Esophagus muscularis mucosa (tissue), 3 donors: ENCODE measurements at regions not wholly inside any gene's neighbourhood (a gene's known extent, or its start where the extent isn't known, plus 50 kb on each side); places are given as distances from the start of the nearest gene placed in this dataset.

Experiments
- EP300 ChIP-seq: sonication (generic); formaldehyde crosslinking; IDR thresholded peaks from one replicate; pipeline ENCODE4 v1.6.1; 2017; ENCODE audit warnings: antibody characterized with exemption
- TF ChIP-seq, protein P1 (sequence below), 3 experiments: fragments of 200-600 bp in 2 of 3; fragments of 450-650 bp in 1 of 3; sonication (generic) in 2 of 3; IDR thresholded peaks; one replicate each; pipeline ENCODE4 v1.5.1; 2017 to 2019; ENCODE audit warnings: antibody characterized with exemption in 3 of 3, mild to moderate bottlenecking in 2 of 3, moderate library complexity in 1 of 3

DNA sequence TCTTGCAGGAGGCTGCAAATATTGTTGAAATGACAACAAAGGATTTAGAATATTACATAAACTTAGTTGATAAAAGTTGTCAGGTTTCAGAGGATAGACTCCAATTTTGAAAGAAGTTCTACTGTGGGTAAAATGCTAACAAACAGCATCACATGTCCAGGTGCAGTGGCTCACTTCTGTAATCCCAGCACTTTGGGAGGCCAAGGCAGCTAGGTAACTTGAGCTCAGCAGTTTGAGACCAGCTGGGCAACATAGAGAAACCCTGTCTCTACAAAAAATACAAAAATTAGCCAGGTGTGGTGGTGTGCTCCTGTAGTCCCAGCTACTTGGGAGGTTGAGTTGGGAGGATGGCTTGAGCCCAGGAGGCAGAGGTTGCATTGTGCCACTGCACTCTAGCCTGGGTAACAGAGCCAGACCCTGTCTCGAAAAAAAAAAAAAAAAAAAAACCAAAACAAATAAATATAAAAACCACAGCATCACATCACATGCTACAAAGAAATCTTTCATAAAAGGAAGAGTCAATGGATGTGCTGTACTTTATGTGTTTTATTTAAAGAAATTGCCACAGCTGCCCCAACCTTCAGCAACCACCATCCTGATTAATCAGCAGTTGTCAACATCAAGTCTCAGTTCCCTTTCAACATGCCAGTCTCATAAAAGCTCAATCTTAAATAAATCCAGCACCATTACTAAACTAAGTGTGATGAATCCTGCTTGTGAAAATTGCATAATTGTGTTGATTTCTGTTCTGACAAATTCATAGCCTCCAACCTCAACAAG lies 83.2 kb upstream of the MBL2 start:
- TF ChIP-seq, protein P1, sequence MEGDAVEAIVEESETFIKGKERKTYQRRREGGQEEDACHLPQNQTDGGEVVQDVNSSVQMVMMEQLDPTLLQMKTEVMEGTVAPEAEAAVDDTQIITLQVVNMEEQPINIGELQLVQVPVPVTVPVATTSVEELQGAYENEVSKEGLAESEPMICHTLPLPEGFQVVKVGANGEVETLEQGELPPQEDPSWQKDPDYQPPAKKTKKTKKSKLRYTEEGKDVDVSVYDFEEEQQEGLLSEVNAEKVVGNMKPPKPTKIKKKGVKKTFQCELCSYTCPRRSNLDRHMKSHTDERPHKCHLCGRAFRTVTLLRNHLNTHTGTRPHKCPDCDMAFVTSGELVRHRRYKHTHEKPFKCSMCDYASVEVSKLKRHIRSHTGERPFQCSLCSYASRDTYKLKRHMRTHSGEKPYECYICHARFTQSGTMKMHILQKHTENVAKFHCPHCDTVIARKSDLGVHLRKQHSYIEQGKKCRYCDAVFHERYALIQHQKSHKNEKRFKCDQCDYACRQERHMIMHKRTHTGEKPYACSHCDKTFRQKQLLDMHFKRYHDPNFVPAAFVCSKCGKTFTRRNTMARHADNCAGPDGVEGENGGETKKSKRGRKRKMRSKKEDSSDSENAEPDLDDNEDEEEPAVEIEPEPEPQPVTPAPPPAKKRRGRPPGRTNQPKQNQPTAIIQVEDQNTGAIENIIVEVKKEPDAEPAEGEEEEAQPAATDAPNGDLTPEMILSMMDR (IDR thresholded peaks at IDR 0.05): no peak
- TF ChIP-seq EP300: no peak
